Kidney (tissue), 13 donors: ENCODE measurements at regions not wholly inside any gene's neighbourhood (a gene's known extent, or its start where the extent isn't known, plus 50 kb on each side); places are given as distances from the start of the nearest gene placed in this dataset.

Experiments used
- DNase-seq, 5 donors: peaks; one replicate each; pipeline ENCODE4 v3.0.0-alpha.2; 2013 to 2020
- FAIRE-seq: peaks from 2 replicates; lab custom pipeline; 2012; peaks lifted over from hg19 to GRCh38; lab: Jason Lieb, UNC
- H3K27ac ChIP-seq, 2 donors: one replicate each; pipeline ENCODE4 v1.7.0; 2013; ENCODE audit warnings: low read depth in 2 of 2, low read length in 2 of 2, inconsistent platforms in 1 of 2
- H3K27me3 ChIP-seq: one replicate; pipeline ENCODE4 v1.7.1; 2013; ENCODE audit warnings: low read length, inconsistent platforms; ENCODE audit not compliant: control insufficient read depth, insufficient read depth
- H3K36me3 ChIP-seq, 3 donors: one replicate each; pipeline versions ENCODE4 v1.7.0 to v1.7.1; 2013; ENCODE audit warnings: low read length in 3 of 3, control low read depth in 1 of 3, inconsistent platforms in 1 of 3; ENCODE audit not compliant: insufficient read depth in 3 of 3, control insufficient read depth in 2 of 3
- H3K4me1 ChIP-seq, 3 donors: one replicate each; pipeline versions ENCODE4 v1.7.0 to v1.7.1; 2013; ENCODE audit warnings: low read length in 3 of 3, inconsistent platforms in 1 of 3, low read depth in 1 of 3; ENCODE audit not compliant: control insufficient read depth in 2 of 3, insufficient read depth in 2 of 3
- H3K4me3 ChIP-seq, 3 donors: one replicate each; pipeline versions ENCODE4 v1.7.0 to v1.8.1; 2013; ENCODE audit warnings: low read length in 3 of 3, control low read depth in 1 of 3, inconsistent platforms in 1 of 3
- H3K9ac ChIP-seq, 3 donors: one replicate each; pipeline versions ENCODE4 v1.7.0 to v1.7.1; 2013; ENCODE audit warnings: low read length in 3 of 3, control low read depth in 1 of 3, inconsistent platforms in 1 of 3
- H3K9me3 ChIP-seq, 3 donors: one replicate each; pipeline versions ENCODE4 v1.7.0 to v1.7.1; 2013; ENCODE audit warnings: low read length in 3 of 3, control low read depth in 1 of 3, inconsistent platforms in 1 of 3; ENCODE audit not compliant: control insufficient read depth in 2 of 3, insufficient read depth in 1 of 3
- CTCF ChIP-seq: IDR thresholded peaks from 3 replicates; pipeline ENCODE4 v1.5.1; 2012; ENCODE audit warnings: mild to moderate bottlenecking, moderate library complexity, borderline replicate concordance; ENCODE audit not compliant: insufficient read depth; ENCODE audit errors: extremely low read depth
- intact Hi-C: fragments of 100-400 bp; cut with DNase I; formaldehyde crosslinking; loops from one replicate; pipeline ENCODE4 v1.11.1; 2022
- donor health status: control.
- donor health status: control.
- donor health status: control.
- donor health status: control.
- donor health status: control.
- donor health status: DM: yes; HTN: yes; CAD: no.
- donor health status: Normal renal cell carcinoma (clear cell type).

DNA sequence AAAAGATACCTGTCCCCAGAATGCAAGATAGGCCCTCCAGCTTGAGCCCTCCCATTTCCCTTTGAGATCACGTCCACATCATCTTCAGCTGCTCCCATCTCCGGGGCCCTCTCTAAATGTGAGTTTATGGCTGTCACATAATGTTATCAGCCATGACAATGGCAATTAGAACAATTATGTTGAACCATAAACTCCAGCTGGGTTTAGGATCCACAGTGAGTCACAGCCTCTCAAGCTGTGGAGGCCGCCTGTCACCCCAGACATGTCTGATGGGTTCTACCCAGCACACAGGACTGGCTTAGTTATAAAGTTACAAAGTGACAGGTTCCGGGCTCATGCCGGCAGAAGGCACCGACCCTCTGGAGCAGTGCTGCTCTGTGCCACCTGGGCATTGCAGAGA lies 597.3 kb downstream of the PTPRU start:
- DNase-seq, result peak in 1 of 5 donors; percentile 26
- H3K4me3 ChIP-seq, result no peak overlapping the region
- FAIRE-seq, result no peak

GRCh38 chr1:29832936-29833335 lies 596.6 kb downstream of the PTPRU start:
- FAIRE-seq (no peak), DNase-seq (peak in 1 of 5 donors; percentile 13)
- no peaks in the 10 kb centered on the region for H3K4me1 ChIP-seq
- intact Hi-C loops, result no loop called here
- H3K27me3 ChIP-seq, result no peaks in the 10 kb centered on the region
- no peak overlapping the region for H3K27ac ChIP-seq
- no peaks in the 10 kb centered on the region for H3K9me3 ChIP-seq
- H3K9ac ChIP-seq, result no peak overlapping the region
- TF ChIP-seq CTCF, result no peak
- H3K36me3 ChIP-seq, result no peaks in the 10 kb centered on the region
- H3K4me3 ChIP-seq, result no peak overlapping the region

More for the DNA sequence above, 597.3 kb downstream of the PTPRU start:
- H3K9me3 ChIP-seq, result no peaks in the 10 kb centered on the region
- no peak overlapping the region for H3K9ac ChIP-seq
- no peaks in the 10 kb centered on the region for H3K36me3 ChIP-seq
- TF ChIP-seq CTCF, result no peak
- intact Hi-C loops, result no loop called here
- H3K27ac ChIP-seq, result no peak overlapping the region
- H3K27me3 ChIP-seq, result no peaks in the 10 kb centered on the region
- no peaks in the 10 kb centered on the region for H3K4me1 ChIP-seq

- FAIRE-seq (no peak), DNase-seq (no peak)
- intact Hi-C loops, result no loop called here
- TF ChIP-seq CTCF, result no peak
- H3K27ac ChIP-seq, result no peak overlapping the region
- H3K36me3 ChIP-seq, result no peaks in the 10 kb centered on the region
- no peaks in the 10 kb centered on the region for H3K9me3 ChIP-seq
- no peaks in the 10 kb centered on the region for H3K4me1 ChIP-seq
- H3K9ac ChIP-seq, result no peak overlapping the region
- H3K4me3 ChIP-seq, result no peak overlapping the region
- H3K27me3 ChIP-seq, result no peaks in the 10 kb centered on the region
Measured at GRCh38 chr1:29832471-29832870, 596.1 kb downstream of the PTPRU start.

DNA sequence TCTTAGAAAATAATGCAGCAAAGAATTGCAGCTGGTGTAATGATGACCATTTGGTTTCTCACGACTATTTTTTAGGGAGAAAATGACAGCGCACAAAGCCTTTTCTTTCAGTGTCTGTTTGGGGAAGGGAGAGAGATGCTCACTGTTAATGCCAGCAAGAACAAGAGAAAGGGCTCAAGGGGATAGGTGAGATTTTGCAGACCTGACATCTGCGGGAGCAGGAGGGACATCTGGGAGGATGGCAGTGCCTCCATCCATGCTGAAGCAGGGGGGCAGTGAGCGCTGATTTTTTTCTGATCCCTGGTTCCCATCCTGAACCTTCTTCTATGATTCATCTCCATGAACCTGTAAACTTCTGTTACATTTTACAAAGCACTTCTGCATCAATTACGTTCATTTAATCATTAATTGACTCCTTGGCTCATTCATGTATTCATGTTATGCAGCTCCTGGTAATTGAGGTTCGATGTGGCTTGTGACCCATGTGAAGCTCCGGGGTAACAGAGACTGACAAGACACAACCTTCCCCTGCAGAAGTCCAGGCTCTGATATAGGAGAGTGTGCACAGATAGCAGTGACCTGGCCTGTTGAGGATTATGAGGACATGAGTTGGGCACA lies 595.3 kb downstream of the PTPRU start:
- H3K27me3 ChIP-seq, result no peaks in the 10 kb centered on the region
- no peak overlapping the region for H3K27ac ChIP-seq
- TF ChIP-seq CTCF, result no peak
- no peak overlapping the region for H3K9ac ChIP-seq
- no peak overlapping the region for H3K4me3 ChIP-seq
- no peaks in the 10 kb centered on the region for H3K9me3 ChIP-seq
- H3K4me1 ChIP-seq, result no peaks in the 10 kb centered on the region
- intact Hi-C loops, result no loop called here
- FAIRE-seq (no peak), DNase-seq (no peak)
- no peaks in the 10 kb centered on the region for H3K36me3 ChIP-seq
